ENCODE measurements at regions not wholly inside any gene's neighbourhood (a gene's known extent, or its start where the extent isn't known, plus 50 kb on each side); places are given as distances from the start of the nearest gene placed in this dataset.
"Not testable (repeated sequence)": the region's sequence is repeated elsewhere in the genome, so short reads cannot be mapped to it uniquely, and the experiment has no call there.

- FAIRE-seq (no peak), ATAC-seq (peak; percentile 43 to 63; a peak in 3 of 6 replicates), DNase-seq (ENCODE audit: low read depth in 1 of 2, low spot score in 1 of 2) (peak in 1 of 2 experiments; percentile 41)
- ChIA-PET POLR2A (no interaction called here), CTCF (interaction anchor here (0.7 to 1.1 kb wide), 2 partner anchors 20 to 645 kb away, joined by 3 read pairs; no protein-coding TSS in a partner anchor)
- WGBS (ENCODE audit: missing lambda C conversion rate): 70% methylated on average over 5 of the region's 5 CpGs
- TF ChIP-seq RAD21 (conservative IDR thresholded peaks at IDR 0.05 in 1 of 2, IDR thresholded peaks at IDR 0.05 in 1 of 2) (peak; percentile 18 to 46; a peak in 2 of 5 replicates), TP53 (CRISPR knock-in tag; IDR thresholded peaks at IDR 0.05) (no peak), CTCF (IDR thresholded peaks at IDR 0.05) (peak; percentile 36; the same call in 2 of the 3 replicates)
- H3K4me1 ChIP-seq: no peaks in the 10 kb centered on the region
- H3K9me3 ChIP-seq: no peaks in the 10 kb centered on the region
- H3K27ac ChIP-seq: no peak overlapping the region
- no peak overlapping the region for H3K4me3 ChIP-seq
- no peak overlapping the region for H3K4me2 ChIP-seq
Observed at GRCh38 chr7:104272767-104273384, 55.5 kb upstream of the LHFPL3 start.

- POLR2A ChIA-PET: no interaction called here
- Histone ChIP-seq H3K4me3 (no peak overlapping the region), H3K4me1 (no peaks in the 10 kb centered on the region), H3K9me3 (no peaks in the 10 kb centered on the region), H3K4me2 (no peak overlapping the region), H3K27ac (no peak overlapping the region)
- WGBS (ENCODE audit: missing lambda C conversion rate): 29% methylated on average over 3 of the region's 3 CpGs
- no peak for TF ChIP-seq FOSB (CRISPR knock-in tag; IDR thresholded peaks at IDR 0.05)
- no peak for TF ChIP-seq ATOH8 (CRISPR knock-in tag; IDR thresholded peaks at IDR 0.05; ENCODE audit: low read depth)
- TF ChIP-seq FOSL2 (IDR thresholded peaks at IDR 0.05): no peak
- TF ChIP-seq FOSL2 (CRISPR knock-in tag; IDR thresholded peaks at IDR 0.05): peak; percentile 22; the same call in 1 of the 2 replicates
- TF ChIP-seq CEBPB (IDR thresholded peaks at IDR 0.05): no peak
- TF ChIP-seq EP300 (IDR thresholded peaks at IDR 0.05): no peak
- TF ChIP-seq JUNB (IDR thresholded peaks at IDR 0.05): peak; percentile 3; the same call in 1 of the 2 replicates
- TF ChIP-seq BCL3 (IDR thresholded peaks at IDR 0.05): no peak
- no peak for TF ChIP-seq PBX3 (IDR thresholded peaks at IDR 0.05)
- TF ChIP-seq HDAC2 (IDR thresholded peaks at IDR 0.05): no peak
- TF ChIP-seq HOXB13 (CRISPR knock-in tag; IDR thresholded peaks at IDR 0.05; ENCODE audit: low read depth): no peak
- DNase-seq (ENCODE audit: low read depth in 1 of 2, low spot score in 1 of 2) (no peak), FAIRE-seq (no peak), ATAC-seq (no peak)
- CTCF ChIA-PET: no interaction called here
Observed at GRCh38 chr7:104275900-104276299, 52.5 kb upstream of the LHFPL3 start.

GRCh38 chr7:104276730-104277129 is 51.7 kb upstream of the LHFPL3 start:
- FAIRE-seq; H3K4me1 ChIP-seq; H3K4me3 ChIP-seq; ATAC-seq; CTCF ChIA-PET; H3K9me3 ChIP-seq; DNase-seq (ENCODE audit: low read depth in 1 of 2, low spot score in 1 of 2); H3K27ac ChIP-seq; POLR2A ChIA-PET; H3K4me2 ChIP-seq: not testable (repeated sequence)
- WGBS (ENCODE audit: missing lambda C conversion rate): 28% methylated on average over 9 of the region's 11 CpGs

All from A549 (cell line).